HG03469 (cell line): ENCODE measurements at regions not wholly inside any gene's neighbourhood (a gene's known extent, or its start where the extent isn't known, plus 50 kb on each side); places are given as distances from the start of the nearest gene placed in this dataset.

Experiments used
- ATAC-seq: cut with Tn5 transposase; IDR thresholded peaks from one replicate; pipeline ENCODE4 v1.9.1; 2021; ENCODE audit warnings: mild to moderate bottlenecking, moderate library complexity, moderate number of reproducible peaks; ENCODE audit not compliant: unreplicated experiment

DNA sequence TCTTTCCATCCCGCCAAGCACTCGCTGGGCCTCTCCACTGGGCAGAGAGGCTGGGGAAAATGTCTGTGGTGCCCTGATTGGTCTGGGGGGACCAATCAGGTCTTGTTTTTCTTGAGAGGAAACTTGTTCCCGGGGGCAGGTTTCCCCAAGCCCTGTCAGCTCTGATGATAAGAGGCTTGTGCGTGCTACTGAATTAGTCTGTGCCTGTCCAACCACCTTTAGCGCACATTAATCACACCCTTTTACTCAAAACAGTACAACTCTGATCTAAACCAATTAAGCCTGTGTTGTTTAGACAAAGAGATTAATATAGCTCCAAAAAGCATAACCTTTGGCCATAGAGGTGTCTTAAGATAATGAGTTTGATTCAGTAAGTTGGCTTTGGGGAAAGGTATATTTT, 580.4 kb downstream of the VRK1 start:
- ATAC-seq, result no peak

GRCh38 chr14:97379091-97379531, 581.9 kb downstream of the VRK1 start:
- no peak for ATAC-seq

GRCh38 chr14:97380539-97380941, 583.4 kb downstream of the VRK1 start:
- no peak for ATAC-seq

GRCh38 chr14:97381309-97381708, 584.1 kb downstream of the VRK1 start:
- ATAC-seq, result no peak

GRCh38 chr14:97382616-97383226, 585.5 kb downstream of the VRK1 start:
- no peak for ATAC-seq

DNA sequence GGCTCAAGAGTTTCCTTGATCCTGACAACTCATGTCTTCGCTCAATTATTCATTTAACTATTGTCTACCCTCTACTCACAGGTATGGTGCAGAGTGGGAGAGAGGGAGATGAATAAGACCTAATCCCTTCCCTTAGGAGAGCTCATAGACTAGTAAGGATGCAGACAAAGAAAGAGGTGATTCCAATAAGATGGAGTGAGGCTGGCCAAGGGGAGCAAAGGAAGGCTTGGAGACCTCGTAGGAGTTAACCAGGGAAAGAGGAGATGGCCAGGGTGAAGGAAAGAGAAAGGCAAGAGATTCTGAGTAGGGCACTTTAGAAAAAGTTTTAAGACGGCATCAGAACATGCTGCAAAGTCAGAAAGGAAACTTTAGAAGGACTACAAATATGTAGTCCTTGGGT, 588.5 kb downstream of the VRK1 start:
- no peak for ATAC-seq

DNA sequence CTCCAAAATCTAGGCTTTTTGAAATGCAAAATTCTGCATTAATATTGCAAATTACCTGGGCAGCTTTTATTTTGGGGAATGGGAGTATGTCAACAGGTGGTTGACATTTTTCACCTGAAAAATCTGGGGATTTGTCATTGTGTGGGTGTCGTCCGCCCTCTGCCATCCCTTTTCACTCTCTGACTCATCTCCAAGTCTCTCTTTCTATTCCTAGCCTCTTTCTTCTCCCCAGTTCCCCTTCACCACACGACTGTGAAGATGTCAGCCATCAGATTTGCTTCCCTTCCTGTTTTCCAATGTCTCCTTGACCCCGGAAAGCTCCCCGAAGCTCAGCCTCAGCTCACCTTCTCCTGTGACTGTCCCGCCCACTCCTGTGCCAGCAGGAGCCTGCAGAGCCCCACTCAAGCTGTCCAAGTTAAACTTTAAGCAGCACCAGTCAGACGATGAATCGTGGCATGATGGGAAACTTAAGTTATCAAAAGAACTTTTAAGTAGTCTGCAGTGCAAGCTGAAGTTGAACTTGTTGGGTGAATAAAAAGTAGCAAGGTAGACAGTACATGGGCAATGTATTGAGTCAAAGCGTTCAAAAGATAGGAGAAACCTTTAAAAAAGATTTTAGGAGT, 590.2 kb downstream of the VRK1 start:
- ATAC-seq, result no peak

GRCh38 chr14:97388408-97388807, 591.2 kb downstream of the VRK1 start:
- no peak for ATAC-seq

DNA sequence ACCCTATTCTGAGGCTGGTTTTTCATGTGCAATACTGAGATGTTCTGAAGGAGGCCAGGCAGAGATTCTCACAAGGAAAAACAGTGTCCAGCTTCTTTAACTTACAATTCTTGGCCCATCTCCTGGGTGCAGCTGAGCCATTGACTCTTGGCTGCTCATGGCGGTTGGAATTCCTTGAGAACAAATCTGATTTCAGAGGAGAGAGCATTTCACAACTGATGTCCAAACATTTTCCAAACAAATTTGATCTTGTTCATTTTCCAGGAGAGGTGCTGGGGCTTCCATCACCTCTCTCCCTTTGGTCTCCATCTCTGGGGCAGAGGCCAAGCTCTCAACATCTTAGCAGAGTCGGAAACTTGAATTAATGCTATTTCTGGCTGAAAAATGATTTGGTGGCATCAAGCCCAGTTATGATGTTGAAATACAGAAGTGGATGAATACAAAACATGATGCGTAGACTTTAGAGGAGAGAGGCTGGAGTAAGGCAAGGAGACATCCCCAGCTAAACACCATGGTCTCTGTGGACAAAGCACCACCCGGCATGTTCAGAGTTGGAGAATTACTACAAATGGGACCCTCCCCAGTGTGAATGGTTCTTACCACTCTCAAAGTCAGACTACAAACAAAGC, 593.0 kb downstream of the VRK1 start:
- ATAC-seq, result no peak

DNA sequence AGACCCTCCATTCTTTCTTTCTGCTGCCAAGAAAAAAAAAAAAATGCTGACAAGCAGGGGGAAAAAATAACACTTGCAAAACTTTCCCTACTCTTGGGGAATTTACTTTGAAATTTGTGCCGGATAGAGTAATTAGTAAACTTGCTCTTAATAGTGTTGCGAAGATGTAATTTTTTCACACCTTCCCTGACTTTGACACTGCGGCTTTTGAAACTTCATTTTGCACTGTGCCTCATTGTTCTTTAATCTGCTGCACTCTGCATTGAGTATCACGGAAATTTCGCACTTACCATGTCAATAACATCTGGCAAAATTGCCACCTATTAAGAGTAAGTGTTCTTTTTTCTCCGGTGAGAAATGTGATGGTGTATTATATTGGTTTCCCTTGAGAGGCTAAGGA, 596.1 kb downstream of the VRK1 start:
- no peak for ATAC-seq

GRCh38 chr14:97395068-97395467, 597.9 kb downstream of the VRK1 start:
- no peak for ATAC-seq

GRCh38 chr14:97401714-97402113, 604.5 kb downstream of the VRK1 start:
- no peak for ATAC-seq

- no peak for ATAC-seq
These were observed 605.1 kb downstream of the VRK1 start for GRCh38 chr14:97402279-97402678.

- ATAC-seq, result no peak
These were observed 610.7 kb downstream of the VRK1 start for GRCh38 chr14:97407701-97408407.

DNA sequence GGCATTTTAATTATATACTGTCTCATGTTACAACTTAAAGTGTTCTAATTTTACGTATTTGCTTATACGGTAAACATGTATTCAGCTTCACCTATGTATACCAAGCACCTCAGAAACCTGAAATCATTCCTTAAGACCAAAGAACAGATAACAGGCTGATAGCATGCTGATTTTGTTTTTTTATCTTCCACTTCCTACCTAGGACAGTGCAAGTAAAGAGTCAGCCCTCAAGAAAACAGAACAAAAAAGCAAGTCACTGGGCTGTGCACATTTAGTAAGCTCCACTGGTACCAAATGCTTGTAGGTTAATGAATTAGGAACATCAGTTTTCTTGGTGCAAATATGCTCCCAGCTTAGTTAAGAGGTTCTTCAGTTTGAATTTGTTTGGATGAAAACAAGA, 611.3 kb downstream of the VRK1 start:
- ATAC-seq, result no peak

DNA sequence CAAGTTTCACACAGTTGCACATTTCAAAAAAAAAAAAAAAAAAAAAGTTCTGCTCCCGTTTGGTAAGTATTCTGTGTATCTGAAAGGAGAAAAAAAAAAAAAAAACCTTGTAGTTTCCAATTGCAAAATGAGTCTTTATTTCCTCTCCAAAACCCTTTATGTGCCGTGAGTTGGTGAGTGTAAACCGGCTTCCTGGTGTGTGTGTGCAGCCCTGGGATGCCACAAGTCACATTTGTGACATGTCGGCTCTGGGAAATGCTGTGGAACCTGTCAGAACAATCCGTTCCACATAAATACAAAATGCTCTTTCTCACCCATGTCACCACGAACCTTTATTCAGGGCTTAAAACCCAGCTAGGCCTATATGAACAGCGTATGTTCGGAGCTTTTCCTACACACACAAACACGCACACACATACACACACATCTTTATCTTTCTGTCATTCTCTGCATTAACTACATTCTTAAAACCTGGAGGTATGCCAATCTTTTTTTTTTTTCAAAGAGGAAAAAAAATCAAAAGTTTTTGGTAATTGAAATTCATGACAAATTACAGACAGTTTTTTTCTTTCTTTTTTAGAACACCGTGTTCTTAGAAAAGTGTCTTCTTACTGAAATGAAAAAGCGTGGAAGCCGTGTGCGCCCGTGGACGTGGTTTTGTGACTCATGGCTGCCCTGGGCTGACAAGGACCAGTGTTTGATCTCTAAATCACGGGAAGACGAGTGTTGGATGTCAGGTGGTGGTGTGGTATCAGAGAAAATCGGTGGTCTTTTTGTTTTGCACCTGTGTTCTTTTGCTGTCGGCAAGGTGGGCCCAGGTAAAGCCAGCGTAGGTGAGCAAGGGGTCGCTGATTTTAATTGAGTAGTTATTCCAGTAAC, 612.0 kb downstream of the VRK1 start:
- ATAC-seq, result no peak

DNA sequence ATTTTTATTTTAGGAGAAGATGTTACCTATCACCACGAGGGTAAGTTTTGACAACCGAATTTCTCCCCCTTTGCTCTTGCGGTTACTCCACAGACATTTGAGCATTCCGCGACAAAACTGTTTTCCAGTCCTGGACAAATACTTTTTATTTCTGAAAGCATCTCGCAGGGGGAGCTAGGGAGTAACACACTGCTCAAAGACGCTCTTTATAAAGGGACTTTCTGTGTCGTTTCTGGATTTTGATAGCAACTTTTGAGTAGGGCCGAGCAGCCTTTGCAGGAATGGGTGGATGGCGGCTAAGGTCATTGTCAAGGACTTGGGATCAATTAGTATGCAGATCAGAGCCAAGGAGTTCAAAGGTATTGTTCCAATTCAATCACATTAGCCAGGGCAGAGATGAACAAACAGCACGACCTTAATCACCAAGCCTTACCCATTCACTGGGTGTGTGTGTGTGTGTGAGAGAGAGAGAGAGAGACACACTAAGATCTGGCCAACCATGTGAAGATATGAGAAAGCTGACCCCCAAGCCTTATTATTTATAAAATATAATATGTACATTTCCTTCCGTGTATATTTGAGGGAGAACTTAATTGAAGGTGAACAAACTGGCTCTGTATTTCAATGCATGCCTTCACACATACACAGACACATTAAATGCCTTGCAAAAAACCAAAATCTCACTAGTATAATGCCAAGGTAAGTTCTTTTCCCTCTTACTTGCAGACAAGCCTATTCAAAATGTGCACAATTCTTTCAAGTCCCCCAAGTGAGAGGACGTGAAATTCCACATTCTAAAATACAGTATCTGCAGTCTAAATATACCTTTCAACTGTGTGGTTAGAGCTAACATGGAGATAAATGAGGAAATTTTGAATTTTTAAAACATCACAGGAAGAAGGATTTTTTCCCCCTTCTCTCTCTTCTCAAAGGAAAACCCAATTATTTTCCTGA, 613.8 kb downstream of the VRK1 start:
- no peak for ATAC-seq

GRCh38 chr14:97411938-97412612, 614.9 kb downstream of the VRK1 start:
- ATAC-seq, result no peak

DNA sequence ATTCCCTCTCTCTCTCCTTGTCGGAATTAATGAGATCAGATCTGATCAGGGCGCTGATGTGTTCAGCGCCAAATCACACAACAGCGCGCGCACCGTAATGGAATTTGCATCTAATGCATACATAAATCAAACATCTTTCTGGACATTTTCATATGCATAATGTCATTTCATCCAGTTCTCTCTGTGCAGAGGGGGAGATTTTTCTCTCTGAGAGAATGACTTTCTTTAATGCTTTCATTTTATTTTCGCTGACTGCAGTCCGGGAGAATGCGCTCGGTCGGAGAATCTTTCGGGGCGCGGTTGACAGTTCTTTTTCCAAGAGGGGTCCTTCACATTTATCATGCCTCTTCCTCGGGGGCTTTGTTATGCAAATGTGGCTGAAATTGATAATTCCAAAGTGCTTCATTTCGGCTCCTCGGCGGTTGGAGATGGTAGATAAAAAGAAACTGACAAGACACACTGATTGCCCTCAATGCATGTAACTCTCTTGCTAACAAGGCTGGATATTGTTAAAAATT, 615.9 kb downstream of the VRK1 start:
- ATAC-seq, result no peak
